ENCODE measurements at regions not wholly inside any gene's neighbourhood (a gene's known extent, or its start where the extent isn't known, plus 50 kb on each side); places are given as distances from the start of the nearest gene placed in this dataset.

DNA sequence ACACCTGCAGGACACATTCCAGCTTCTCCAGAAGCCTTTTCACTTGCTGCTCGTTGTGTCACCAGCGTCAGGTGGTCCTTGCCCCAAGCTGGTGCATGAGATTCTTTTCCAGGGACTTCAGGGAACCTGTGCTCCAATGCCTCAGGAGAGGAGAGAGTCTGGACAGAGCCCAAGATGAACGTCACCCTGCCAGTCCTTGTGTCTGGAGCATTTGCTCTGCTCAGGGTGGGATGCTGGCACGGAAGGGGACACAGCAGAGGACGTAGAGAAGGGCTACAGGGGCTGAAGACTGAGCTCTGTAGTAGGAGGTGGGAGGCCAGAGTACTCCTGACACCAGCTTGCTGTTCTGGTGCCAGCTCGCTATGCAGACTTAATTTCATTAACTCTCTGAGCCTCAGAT is 262.1 kb downstream of the XXYLT1 start:
- TF ChIP-seq, protein P1, sequence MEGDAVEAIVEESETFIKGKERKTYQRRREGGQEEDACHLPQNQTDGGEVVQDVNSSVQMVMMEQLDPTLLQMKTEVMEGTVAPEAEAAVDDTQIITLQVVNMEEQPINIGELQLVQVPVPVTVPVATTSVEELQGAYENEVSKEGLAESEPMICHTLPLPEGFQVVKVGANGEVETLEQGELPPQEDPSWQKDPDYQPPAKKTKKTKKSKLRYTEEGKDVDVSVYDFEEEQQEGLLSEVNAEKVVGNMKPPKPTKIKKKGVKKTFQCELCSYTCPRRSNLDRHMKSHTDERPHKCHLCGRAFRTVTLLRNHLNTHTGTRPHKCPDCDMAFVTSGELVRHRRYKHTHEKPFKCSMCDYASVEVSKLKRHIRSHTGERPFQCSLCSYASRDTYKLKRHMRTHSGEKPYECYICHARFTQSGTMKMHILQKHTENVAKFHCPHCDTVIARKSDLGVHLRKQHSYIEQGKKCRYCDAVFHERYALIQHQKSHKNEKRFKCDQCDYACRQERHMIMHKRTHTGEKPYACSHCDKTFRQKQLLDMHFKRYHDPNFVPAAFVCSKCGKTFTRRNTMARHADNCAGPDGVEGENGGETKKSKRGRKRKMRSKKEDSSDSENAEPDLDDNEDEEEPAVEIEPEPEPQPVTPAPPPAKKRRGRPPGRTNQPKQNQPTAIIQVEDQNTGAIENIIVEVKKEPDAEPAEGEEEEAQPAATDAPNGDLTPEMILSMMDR (IDR thresholded peaks at IDR 0.05) = no peak
- TF ChIP-seq POLR2A (IDR thresholded peaks at IDR 0.05) = no peak

All from thyroid gland (tissue), 4 donors.